GM12872 (cell line): ENCODE measurements at regions not wholly inside any gene's neighbourhood (a gene's known extent, or its start where the extent isn't known, plus 50 kb on each side); places are given as distances from the start of the nearest gene placed in this dataset.

Experiments
- CTCF ChIP-seq: IDR thresholded peaks from 3 replicates; pipeline ENCODE4 v1.5.1; 2011; ENCODE audit warnings: low read depth, mild to moderate bottlenecking, low read length, moderate library complexity; ENCODE audit not compliant: insufficient read depth

GRCh38 chr22:23389271-23390071, 190.6 kb downstream of the IGLL1 start:
- TF ChIP-seq CTCF, result no peak

- no peak for TF ChIP-seq CTCF
Measured at GRCh38 chr22:23388517-23388890, 191.6 kb downstream of the IGLL1 start.

- no peak for TF ChIP-seq CTCF
Measured at GRCh38 chr22:23387827-23388516, 192.1 kb downstream of the IGLL1 start.

GRCh38 chr22:23386822-23387580, 193.1 kb downstream of the IGLL1 start:
- no peak for TF ChIP-seq CTCF

- peak; percentile 99 for TF ChIP-seq CTCF
Measured at GRCh38 chr22:23385678-23386631, 194.1 kb downstream of the IGLL1 start.

- no peak for TF ChIP-seq CTCF
Measured at GRCh38 chr22:23384923-23385677, 195.0 kb downstream of the IGLL1 start.
